HG03460 (cell line): ENCODE measurements at regions not wholly inside any gene's neighbourhood (a gene's known extent, or its start where the extent isn't known, plus 50 kb on each side); places are given as distances from the start of the nearest gene placed in this dataset.
"Not testable (repeated sequence)": the region's sequence is repeated elsewhere in the genome, so short reads cannot be mapped to it uniquely, and the experiment has no call there.

Experiments used
- ATAC-seq: cut with Tn5 transposase; IDR thresholded peaks from one replicate; pipeline ENCODE4 v1.9.1; 2021; ENCODE audit not compliant: unreplicated experiment

DNA sequence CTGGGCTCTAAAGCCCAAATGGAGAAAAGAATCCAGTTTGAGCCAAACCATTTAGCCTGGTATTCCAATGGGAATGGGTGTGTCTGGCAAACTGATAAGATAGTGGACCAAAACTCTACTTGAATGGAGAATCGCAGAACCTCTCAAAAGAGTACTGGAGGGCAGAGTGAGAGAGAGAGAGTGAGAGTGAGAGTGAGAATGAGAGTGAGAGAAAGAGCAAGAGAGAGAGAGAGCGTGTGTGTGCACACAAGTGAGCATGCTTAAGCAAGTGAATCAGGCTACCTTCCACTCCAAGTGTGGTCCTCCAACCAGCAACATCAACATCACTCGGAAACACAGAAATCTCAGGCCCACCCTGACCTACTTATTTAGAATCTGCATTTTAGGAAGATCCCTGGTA lies 58.8 kb downstream of the UQCRFS1 start:
- ATAC-seq = no peak

DNA sequence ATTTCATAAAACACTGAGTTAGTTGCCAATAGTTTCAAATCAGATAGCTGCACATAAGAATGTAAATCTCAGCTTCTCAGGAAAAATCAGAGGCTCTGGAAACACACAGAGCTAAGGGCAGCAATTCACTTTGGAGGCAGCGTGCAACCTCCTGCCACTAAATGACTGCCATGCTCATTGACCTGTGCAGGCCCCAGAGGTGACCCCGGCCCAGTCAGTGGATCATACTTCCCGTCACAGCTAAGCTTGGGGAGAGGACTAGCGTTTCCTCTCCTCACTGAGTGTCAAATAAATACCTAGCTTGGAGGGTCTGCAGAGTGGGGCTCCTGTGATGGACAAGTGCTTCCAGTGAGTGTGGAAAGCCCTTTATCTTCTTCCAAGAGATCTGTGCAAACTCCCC lies 67.2 kb downstream of the UQCRFS1 start:
- no peak for ATAC-seq

DNA sequence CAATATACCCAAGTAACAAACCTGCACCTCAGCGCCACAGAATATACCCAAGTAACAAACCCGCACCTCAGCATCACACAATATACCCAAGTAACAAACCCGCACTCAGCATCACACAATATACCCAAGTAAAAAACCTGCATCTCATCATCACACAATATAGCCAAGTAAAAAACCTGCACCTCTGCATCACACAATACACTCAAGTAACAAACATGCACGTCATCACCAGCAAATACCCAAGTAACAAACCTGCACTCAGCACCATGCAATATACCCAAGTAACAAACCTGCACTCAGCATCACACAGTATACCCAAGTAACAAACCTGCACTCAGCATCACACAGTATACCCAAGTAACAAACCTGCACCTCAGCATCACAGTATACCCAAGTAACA lies 69.8 kb downstream of the UQCRFS1 start:
- ATAC-seq = no peak

DNA sequence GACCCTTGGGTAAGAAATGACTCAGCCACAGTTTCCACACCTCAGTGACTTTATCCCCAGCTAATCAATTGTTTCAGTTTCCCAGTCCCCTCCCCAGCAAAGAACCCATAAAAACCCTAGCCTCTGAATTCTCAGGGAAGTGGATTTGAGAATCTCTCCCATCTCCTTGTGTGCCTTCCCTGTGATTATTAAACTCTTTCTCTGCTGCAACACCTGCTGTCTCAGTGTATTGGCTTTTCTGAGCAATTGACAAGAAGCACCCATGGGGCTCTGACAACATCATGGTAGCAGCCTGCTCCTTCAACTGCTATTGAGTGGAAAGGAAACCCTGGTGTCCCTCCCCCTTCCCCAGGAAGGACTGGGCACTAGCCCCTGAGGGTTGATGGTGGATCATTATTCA lies 73.7 kb downstream of the UQCRFS1 start:
- no peak for ATAC-seq

DNA sequence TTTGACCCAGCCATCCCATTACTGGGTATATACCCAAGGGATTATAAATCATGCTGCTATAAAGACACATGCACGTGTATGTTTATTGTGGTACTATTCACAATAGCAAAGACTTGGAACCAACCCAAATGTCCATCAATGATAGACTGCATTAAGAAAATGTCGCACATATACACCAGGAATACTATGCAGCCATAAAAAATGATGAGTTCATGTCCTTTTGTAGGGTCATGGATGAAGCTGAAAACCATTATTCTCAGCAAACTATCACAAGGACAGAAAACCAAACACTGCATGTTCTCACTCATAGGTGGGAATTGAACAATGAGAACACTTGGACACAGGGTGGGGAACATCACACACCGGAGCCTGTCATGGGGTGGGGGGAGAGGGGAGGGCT lies 74.7 kb downstream of the UQCRFS1 start:
- ATAC-seq = not testable (repeated sequence)

DNA sequence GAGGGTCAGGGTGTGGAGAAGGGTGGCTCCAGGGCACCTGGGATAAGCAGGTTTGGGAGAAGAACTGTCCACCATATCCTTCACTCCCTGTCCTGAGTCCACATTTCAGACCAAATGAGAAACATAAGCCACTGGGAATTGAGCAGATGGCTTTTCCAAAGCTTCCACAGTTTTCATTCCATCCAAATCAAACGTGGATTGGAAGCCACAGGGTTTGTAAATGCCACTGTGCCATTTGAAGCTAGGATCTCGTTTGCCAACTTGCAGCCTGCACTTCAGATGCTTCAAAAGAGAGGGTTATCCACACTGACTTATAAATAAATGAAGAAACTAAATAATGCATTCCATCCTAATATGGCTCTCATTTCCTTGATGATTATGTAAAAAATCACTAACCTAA lies 81.5 kb downstream of the UQCRFS1 start:
- no peak for ATAC-seq

DNA sequence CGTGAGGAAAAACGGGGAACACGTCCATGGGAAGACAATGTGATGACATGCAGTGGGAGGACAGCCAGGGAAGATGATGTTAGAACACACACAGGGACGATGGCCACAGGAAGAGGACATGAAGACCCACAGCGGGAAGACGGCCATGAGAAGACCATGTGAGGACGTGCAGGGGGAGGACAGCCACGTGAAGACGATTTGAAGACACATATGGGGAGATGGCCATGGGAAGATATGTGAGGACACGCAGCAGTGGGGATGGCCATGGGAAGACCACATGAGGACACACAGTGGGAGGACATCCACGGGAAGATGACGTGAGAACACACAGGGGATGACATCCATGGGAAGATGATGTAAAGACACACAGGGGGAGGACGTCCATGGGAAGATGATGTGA lies 83.8 kb downstream of the UQCRFS1 start:
- no peak for ATAC-seq

DNA sequence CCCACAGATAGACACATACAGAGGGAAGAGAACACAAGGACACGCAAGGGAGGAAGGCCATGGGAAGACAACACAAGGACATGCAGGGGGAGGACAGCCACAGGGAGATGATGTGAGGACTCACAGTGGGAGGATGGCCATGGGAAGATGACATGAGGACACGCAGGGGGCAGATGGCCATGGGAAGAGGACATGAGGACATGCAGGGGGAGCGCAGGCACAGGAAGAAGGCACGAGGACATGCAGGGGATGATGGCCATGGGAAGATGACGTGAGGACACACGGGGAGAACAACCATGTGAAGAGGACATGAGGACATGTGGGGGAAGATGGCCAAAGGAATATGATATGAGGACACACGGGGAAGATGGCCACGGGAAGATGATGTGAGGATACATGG lies 84.7 kb downstream of the UQCRFS1 start:
- ATAC-seq = no peak

DNA sequence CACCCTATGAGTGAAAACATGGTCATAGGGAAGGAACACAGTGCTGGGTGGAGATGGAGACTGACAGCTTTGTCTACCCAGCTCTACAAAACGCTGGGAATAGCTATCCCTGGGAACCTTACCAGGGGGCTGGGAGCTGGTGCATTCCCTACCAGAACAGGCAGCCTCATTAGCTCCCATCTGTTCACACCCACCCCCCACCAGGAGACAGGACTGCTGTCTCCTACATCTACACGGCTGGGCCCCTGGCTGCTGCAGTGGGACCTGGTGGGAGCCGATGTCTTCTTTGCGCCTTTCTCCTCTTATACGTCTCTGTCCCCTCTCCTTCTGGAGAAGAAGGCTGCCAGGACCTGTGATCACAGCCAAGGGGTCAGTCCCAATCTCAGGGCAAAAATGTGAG lies 90.8 kb downstream of the UQCRFS1 start:
- no peak for ATAC-seq

DNA sequence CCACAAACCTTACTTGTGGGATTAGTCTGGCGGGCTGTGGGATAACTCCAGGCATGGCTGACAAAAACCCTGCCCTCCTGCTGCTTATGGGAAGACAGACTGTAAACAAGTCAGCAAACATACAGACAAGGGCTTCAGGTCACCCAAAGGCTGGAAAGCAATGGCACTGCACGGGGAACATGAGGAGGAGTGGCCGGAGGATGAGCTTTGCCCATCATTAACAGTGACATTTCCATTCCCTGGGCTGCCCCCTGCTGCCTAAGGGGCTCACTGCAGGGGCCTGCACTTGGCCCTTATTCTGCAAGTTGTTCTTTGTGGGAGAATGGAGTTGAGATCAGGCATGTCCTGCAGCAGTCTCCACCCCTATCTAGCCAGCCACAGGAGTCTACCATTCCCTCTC lies 91.3 kb downstream of the UQCRFS1 start:
- ATAC-seq = no peak

DNA sequence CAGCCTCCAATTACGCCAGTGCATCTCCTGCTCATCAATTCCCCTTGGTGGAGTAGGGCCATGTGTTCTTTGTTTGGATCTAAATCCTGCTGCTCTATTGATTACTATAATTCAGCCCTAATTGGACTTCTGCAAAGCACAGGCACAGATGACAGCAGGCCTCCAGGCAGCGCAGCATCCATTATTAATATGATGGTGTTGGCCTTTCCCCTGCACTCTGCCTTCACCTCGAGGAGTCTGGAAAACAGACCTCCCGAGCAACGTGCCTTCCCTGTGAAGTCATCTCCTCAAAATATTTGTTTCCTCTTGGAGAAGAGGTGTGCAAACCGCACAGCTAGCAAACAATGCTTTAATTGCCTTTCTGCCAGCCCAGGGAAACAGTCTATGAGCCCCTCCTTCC lies 92.5 kb downstream of the UQCRFS1 start:
- ATAC-seq = no peak

DNA sequence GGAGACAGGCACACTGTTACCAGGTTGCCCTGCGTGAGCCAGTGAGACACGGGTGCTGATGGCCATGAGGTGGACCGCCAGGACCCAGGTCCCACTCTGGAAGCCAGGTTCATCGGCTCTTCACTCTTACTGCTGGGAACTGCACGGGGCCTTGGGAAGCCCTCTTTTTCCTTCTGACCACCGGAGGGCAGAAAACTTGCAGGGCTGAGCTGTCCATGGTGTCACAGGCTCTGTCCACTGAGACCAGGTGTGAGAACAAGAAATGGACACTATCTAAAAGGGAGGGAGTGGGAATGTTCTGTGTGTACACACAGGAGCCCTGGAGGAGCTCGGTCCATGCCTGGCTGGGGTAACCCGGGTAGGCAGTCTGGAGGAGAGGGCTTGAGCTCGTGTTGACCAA lies 93.4 kb downstream of the UQCRFS1 start:
- no peak for ATAC-seq

DNA sequence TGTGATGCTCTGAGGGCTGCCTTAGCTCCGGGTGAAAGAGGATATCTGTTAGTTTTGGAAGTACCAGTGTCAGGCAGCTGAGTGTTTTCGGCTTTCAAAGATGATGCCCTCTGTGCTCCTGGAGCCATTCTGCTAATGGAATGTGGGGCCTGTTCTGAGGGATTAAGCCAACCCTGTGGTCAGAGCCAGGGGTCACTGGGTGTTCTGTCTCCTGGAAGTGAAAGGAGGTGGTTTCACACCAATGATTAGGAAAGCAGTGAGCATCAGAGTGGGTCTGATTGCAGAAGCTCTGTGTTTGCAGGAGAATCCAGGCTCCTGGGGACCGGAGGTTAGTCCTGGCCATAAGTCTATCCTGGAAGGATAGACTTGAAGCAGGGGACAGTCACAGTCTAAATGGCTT lies 94.6 kb downstream of the UQCRFS1 start:
- no peak for ATAC-seq

DNA sequence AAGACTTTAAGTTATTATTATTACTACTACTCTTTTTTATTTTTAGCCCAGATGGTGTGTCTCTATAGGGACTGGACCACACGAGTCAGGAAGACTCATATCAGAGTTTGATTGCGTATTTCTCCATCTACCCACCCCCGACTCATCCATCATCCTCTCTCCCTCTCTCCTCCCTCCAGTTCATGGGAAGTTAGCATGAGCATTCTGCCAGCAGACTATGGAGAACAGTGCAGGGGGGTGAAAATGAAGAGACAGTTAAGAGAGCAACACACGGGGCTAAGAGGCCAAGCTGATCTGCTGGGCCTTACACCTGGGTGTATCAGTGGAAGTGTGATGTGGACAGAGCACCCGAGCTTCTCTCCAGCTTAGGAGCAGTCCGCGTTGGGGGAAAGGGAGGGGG lies 95.0 kb downstream of the UQCRFS1 start:
- no peak for ATAC-seq

DNA sequence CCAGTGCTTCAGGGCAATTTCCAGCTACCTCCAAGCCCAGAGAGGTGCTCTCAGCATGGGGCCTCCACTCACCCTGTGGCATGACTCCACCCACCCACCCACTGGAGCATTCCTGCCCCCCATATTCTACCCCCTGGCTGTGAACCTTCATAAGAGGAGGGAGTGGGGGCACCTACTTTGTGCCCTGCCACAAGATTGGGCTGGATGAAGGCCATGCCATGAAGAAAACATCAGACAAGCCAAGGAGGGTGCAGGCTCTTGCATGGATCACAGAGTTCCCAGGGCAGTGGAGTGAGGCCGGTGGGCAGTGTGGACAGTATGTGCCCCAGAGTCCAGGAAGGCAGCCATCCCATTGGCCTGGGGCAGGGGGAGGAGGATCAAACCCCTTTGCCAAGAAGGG lies 97.8 kb downstream of the UQCRFS1 start:
- ATAC-seq = no peak

DNA sequence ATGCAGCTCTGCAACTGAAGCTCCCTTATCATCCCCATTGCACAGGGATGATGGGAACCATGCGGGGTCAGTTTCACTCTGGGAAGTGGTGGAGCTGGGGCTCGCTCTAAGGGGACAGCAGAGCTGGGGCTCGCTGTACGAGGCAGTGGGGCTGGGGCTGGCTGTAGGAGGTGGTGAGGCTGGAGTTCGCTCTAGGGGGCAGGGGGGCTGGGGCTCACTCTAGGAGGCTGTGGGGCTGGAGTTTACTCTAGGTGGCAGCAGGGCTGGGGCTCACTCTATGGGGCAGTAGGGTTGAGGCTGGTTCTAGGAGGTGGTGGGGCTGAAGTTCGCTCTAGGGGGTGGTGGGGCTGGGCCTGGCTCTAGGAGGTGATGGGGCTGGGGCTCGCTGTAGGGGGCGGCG lies 99.1 kb downstream of the UQCRFS1 start:
- no peak for ATAC-seq

DNA sequence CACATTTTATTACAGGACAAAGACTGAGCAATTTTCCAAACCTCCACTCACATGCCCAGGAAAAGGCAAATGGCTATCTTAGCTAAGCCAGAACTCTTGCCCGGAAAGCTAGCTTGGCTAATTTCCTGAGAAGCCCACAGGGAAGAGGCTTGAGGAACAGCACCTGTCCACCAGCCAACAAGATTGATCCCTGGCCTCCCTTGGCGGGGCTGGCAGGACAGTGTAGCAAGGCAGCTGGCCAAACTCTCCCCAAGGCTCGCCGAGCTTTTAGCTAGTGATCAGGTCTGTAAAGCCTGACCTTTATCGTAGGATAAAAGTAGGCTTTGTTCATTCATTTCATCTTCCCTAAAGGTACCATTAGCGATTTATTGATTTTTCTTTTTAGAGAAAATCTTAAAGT lies 101.4 kb downstream of the UQCRFS1 start:
- ATAC-seq = no peak

DNA sequence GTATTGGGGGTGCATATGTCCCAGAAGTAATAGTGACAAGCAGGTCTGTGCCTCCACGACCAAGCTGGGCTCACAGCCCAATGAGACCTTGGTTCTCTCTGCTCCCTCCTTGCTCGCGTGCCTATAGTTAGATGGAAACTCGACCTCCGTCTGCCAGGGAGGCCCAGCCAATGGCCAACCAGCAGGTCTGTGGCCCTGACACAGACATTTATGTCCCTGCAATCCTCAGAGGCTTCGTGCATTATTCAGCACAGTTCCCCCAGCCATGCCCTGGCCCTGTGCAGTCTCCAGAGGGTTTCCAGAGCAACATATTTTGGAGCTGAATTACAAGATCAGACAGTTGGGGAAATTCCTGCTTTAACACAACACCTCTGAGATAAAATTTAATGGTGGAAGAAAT lies 105.1 kb downstream of the UQCRFS1 start:
- ATAC-seq = no peak

DNA sequence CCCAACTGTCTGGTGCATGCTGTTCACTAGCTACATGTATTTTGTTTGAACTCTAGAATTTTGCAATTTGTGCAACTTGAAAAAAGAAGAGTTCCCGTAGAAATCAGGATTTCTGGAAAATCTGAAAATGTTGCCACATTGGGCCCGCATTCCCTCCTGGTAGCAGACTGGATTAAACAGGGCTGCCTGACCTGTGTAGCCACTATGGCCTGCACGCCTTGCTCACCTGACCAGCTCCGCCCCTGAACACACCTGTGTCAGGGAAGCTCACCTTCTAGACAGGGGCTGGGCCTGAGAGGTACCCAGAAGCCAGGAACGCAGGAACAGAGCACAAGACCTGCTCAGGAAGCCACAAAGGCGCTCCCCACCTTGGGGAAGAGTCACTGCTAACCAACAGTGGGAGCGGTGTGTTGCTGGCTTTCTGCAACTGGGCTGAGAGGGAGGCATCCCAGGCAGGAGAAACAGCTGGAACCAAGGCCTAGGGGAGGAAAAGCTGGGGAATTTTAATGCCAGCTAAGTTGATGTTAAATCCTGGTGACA lies 106.5 kb downstream of the UQCRFS1 start:
- no peak for ATAC-seq

DNA sequence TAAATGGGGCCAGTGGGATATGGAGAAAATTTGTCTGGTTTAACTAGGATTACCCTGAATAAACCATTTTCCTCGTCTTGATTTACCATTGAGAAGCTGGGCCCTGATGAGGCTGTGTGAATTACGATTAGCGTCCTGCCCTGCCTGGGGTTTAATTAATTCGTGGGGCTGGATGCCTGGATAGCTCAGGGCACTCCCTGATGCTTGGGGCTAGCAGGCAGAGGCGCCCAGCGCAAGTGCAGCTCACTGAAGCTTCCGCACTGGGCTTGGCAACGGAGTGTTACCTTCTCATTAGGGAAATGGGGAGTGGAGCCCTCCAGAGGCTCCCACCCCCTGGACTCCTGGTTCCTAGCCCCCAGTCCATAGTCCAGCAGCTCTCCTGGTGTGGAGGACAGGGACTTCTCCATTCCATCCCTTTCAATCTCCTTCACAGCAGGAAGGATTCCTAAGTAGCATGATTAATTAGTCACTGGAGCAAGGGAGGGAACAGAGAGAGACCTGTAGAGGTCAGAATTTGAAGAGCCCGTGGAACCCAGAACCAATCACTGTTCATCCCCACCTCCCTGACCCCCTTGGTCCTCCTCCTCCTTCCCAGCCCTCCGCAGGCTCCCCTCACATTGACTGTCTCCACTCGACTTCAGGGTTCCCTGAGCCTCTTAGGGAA lies 107.2 kb downstream of the UQCRFS1 start:
- no peak for ATAC-seq

DNA sequence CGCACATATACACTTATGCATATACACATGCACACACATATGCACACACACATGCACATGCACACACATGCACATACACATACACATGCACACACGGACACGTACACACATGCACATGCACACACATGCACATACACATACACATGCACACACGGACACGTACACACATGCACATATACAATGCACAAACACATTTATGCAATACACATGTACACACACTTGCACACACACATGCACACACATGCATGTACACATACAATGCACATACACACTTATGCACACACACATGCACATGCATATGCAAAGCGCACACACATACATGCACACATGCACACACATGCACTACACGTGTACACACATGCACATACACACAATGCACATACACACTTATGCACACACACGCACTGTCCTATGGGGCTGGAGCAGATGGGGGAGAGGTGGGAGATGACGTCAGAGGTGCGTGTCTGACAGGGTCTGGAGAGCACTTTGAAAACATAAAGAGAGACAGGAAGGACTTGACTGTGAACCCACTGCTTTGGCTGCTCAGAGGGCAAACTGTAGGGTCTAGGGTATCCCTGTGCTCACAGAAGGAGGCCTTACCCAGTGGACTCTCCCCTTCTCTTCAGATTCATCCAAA lies 108.2 kb downstream of the UQCRFS1 start:
- ATAC-seq = no peak

DNA sequence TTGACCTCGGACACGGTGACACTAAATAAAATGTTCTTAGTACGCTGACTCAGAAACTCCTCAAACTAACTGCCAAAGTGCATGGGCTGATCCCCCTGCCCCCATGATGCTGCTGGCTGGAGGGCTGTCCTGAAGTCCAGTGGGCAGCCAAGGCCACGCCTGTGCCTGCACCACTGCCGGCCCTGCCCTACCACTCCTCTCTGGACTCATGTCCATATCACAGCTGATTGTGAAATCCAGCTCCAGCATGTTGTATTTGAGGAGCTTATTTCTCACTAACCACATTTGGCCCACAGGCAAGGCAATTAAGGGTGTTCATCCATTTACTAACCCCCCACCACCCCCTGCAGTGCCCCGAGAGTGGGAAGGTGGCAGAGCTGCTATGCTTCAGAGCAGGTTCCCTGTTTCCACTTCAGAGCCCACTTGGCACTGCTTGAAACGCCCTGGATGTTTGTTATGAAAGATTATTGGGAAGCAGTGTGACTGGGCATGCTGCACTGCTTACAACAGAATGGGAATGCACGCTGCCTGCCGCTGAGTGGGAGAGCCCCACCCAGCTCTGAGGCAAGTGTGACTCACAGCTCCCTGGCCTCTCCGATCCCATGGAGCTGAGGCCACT lies 114.0 kb downstream of the UQCRFS1 start:
- no peak for ATAC-seq
